Medulla oblongata (tissue), 1 donor: ENCODE measurements at regions not wholly inside any gene's neighbourhood (a gene's known extent, or its start where the extent isn't known, plus 50 kb on each side); places are given as distances from the start of the nearest gene placed in this dataset.

Source experiments
- DNase-seq: peaks from one replicate; pipeline ENCODE4 v3.0.0-alpha.2; 2015; ENCODE audit errors: extremely low spot score

GRCh38 chr1:37085393-37085792 lies 51.1 kb upstream of the GRIK3 start:
- no peak for DNase-seq

GRCh38 chr1:37089750-37090149 lies 55.4 kb upstream of the GRIK3 start:
- no peak for DNase-seq

GRCh38 chr1:37090671-37091070 lies 56.4 kb upstream of the GRIK3 start:
- DNase-seq = no peak

GRCh38 chr1:37092937-37093336 lies 58.6 kb upstream of the GRIK3 start:
- no peak for DNase-seq

GRCh38 chr1:37094302-37094701 lies 60.0 kb upstream of the GRIK3 start:
- DNase-seq = no peak

- no peak for DNase-seq
Observed at GRCh38 chr1:37096523-37096922, 62.2 kb upstream of the GRIK3 start.

- DNase-seq = no peak
Observed at GRCh38 chr1:37097731-37098130, 63.4 kb upstream of the GRIK3 start.

- DNase-seq = no peak
Observed at GRCh38 chr1:37098237-37098636, 63.9 kb upstream of the GRIK3 start.

- no peak for DNase-seq
Observed at GRCh38 chr1:37100310-37100709, 66.0 kb upstream of the GRIK3 start.

GRCh38 chr1:37102656-37103382 lies 68.5 kb upstream of the GRIK3 start:
- no peak for DNase-seq

GRCh38 chr1:37105911-37106310 lies 71.6 kb upstream of the GRIK3 start:
- DNase-seq = no peak

GRCh38 chr1:37107153-37107907 lies 73.0 kb upstream of the GRIK3 start:
- no peak for DNase-seq

- DNase-seq = no peak
Observed at GRCh38 chr1:37108596-37109188, 74.4 kb upstream of the GRIK3 start.

GRCh38 chr1:37112430-37112829 lies 78.1 kb upstream of the GRIK3 start:
- no peak for DNase-seq

- DNase-seq = no peak
Observed at GRCh38 chr1:37113285-37113997, 79.1 kb upstream of the GRIK3 start.

- no peak for DNase-seq
Observed at GRCh38 chr1:37118790-37119189, 84.5 kb upstream of the GRIK3 start.

GRCh38 chr1:37120279-37120678 lies 86.0 kb upstream of the GRIK3 start:
- no peak for DNase-seq

GRCh38 chr1:37123276-37124115 lies 89.2 kb upstream of the GRIK3 start:
- DNase-seq = no peak

- no peak for DNase-seq
Observed at GRCh38 chr1:37124501-37124900, 90.2 kb upstream of the GRIK3 start.

GRCh38 chr1:37125295-37125694 lies 91.0 kb upstream of the GRIK3 start:
- DNase-seq = no peak

- DNase-seq = no peak
Observed at GRCh38 chr1:37127254-37127748, 93.0 kb upstream of the GRIK3 start.
